ENCODE measurements at regions not wholly inside any gene's neighbourhood (a gene's known extent, or its start where the extent isn't known, plus 50 kb on each side); places are given as distances from the start of the nearest gene placed in this dataset.

DNA sequence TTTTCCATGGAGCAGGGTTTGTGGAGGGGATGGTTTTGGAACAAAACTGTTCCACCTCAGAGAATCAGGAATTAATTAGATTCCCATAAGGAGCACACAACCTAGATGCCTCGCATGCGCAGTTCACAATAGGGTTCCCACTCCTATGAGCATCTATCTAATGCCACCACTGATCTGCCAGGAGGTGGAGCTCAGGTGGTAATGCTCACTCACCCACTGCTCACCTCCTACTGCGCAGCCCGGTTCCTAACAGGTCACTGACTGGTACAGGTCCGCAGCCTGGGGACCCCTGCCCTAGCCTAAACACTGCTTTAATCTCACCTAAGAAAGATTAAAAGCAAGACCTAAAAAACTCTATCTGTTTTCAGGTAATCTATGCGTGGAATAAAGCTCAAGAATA lies 553.0 kb downstream of the JRKL start:
- Histone ChIP-seq H3K79me2 (ENCODE audit: low read depth) (no peaks in the 10 kb centered on the region), H2AFZ (replicated peaks) (no peak overlapping the region), H3K4me2 (no peak overlapping the region), H3F3A (ENCODE audit: low read depth) (no peaks in the 10 kb centered on the region), H3K36me3 (no peaks in the 10 kb centered on the region), H3K4me1 (no peaks in the 10 kb centered on the region), H3K9ac (no peak overlapping the region), H3K4me3 (no peak overlapping the region), H3K27me3 (no peaks in the 10 kb centered on the region), H3K9me3 (ENCODE audit: low read depth) (no peaks in the 10 kb centered on the region), H4K20me1 (ENCODE audit: low read depth) (no peaks in the 10 kb centered on the region), H3K27ac (no peak overlapping the region)
- no peaks in the 10 kb centered on the region for H3K9me3 Mint-ChIP-seq
- H3K27me3 Mint-ChIP-seq (ENCODE audit: insufficient read depth, low read depth) = no peaks in the 10 kb centered on the region
- no peaks in the 10 kb centered on the region for H3K36me3 Mint-ChIP-seq
- TF ChIP-seq EZH2 (IDR thresholded peaks at IDR 0.05) (no peak), CTCF (IDR thresholded peaks at IDR 0.05) (peak; percentile 5), EZH2phosphoT487 (IDR thresholded peaks at IDR 0.05) (no peak)
- H3K27ac Mint-ChIP-seq = no peak overlapping the region
- no peaks in the 10 kb centered on the region for H3K4me1 Mint-ChIP-seq
- no peak overlapping the region for H3K4me3 Mint-ChIP-seq
- no peak for DNase-seq (ENCODE audit: low spot score)

GRCh38 chr11:96943970-96944369 lies 554.2 kb downstream of the JRKL start:
- Histone ChIP-seq H3K9me3 (ENCODE audit: low read depth) (no peaks in the 10 kb centered on the region), H3K4me1 (no peaks in the 10 kb centered on the region), H3K9ac (no peak overlapping the region), H3K36me3 (no peaks in the 10 kb centered on the region), H3F3A (ENCODE audit: low read depth) (no peaks in the 10 kb centered on the region), H4K20me1 (ENCODE audit: low read depth) (no peaks in the 10 kb centered on the region), H3K27ac (no peak overlapping the region), H3K4me3 (no peak overlapping the region), H2AFZ (replicated peaks) (no peak overlapping the region), H3K27me3 (no peaks in the 10 kb centered on the region), H3K79me2 (ENCODE audit: low read depth) (no peaks in the 10 kb centered on the region), H3K4me2 (no peak overlapping the region)
- no peak overlapping the region for H3K4me3 Mint-ChIP-seq
- H3K4me1 Mint-ChIP-seq = no peaks in the 10 kb centered on the region
- H3K27me3 Mint-ChIP-seq (ENCODE audit: insufficient read depth, low read depth) = no peaks in the 10 kb centered on the region
- no peaks in the 10 kb centered on the region for H3K36me3 Mint-ChIP-seq
- DNase-seq (ENCODE audit: low spot score) = no peak
- no peaks in the 10 kb centered on the region for H3K9me3 Mint-ChIP-seq
- no peak for TF ChIP-seq EZH2 (IDR thresholded peaks at IDR 0.05)
- peak; percentile 15 for TF ChIP-seq CTCF (IDR thresholded peaks at IDR 0.05)
- no peak for TF ChIP-seq EZH2phosphoT487 (IDR thresholded peaks at IDR 0.05)
- no peak overlapping the region for H3K27ac Mint-ChIP-seq

GRCh38 chr11:96948066-96948465 lies 558.3 kb downstream of the JRKL start:
- Histone ChIP-seq H3K4me3 (no peak overlapping the region), H3K4me1 (no peaks in the 10 kb centered on the region), H2AFZ (replicated peaks) (no peak overlapping the region), H3K36me3 (no peaks in the 10 kb centered on the region), H3K79me2 (ENCODE audit: low read depth) (no peaks in the 10 kb centered on the region), H3K9ac (no peak overlapping the region), H3K9me3 (ENCODE audit: low read depth) (no peaks in the 10 kb centered on the region), H3F3A (ENCODE audit: low read depth) (no peaks in the 10 kb centered on the region), H3K4me2 (no peak overlapping the region), H3K27me3 (no peaks in the 10 kb centered on the region), H4K20me1 (ENCODE audit: low read depth) (no peaks in the 10 kb centered on the region), H3K27ac (no peak overlapping the region)
- no peak for DNase-seq (ENCODE audit: low spot score)
- Mint-ChIP-seq H3K4me1 (no peaks in the 10 kb centered on the region), H3K4me3 (no peak overlapping the region), H3K27me3 (ENCODE audit: insufficient read depth, low read depth) (no peaks in the 10 kb centered on the region), H3K9me3 (no peaks in the 10 kb centered on the region), H3K36me3 (no peaks in the 10 kb centered on the region), H3K27ac (no peak overlapping the region)
- no peak for TF ChIP-seq EZH2phosphoT487 (IDR thresholded peaks at IDR 0.05)
- TF ChIP-seq EZH2 (IDR thresholded peaks at IDR 0.05) = no peak
- TF ChIP-seq CTCF (IDR thresholded peaks at IDR 0.05) = no peak

GRCh38 chr11:96949464-96949863 lies 559.7 kb downstream of the JRKL start:
- no peak overlapping the region for H3K4me3 ChIP-seq
- no peak overlapping the region for H3K27ac Mint-ChIP-seq
- H3K36me3 Mint-ChIP-seq = no peaks in the 10 kb centered on the region
- TF ChIP-seq EZH2 (IDR thresholded peaks at IDR 0.05) (no peak), EZH2phosphoT487 (IDR thresholded peaks at IDR 0.05) (no peak), CTCF (IDR thresholded peaks at IDR 0.05) (no peak)
- no peak overlapping the region for H3K4me2 ChIP-seq
- no peak overlapping the region for H2AFZ ChIP-seq (replicated peaks)
- no peaks in the 10 kb centered on the region for H4K20me1 ChIP-seq (ENCODE audit: low read depth)
- H3K36me3 ChIP-seq = no peaks in the 10 kb centered on the region
- H3K27ac ChIP-seq = no peak overlapping the region
- H3K27me3 ChIP-seq = no peaks in the 10 kb centered on the region
- H3K27me3 Mint-ChIP-seq (ENCODE audit: insufficient read depth, low read depth) = no peaks in the 10 kb centered on the region
- H3K79me2 ChIP-seq (ENCODE audit: low read depth) = no peaks in the 10 kb centered on the region
- H3F3A ChIP-seq (ENCODE audit: low read depth) = no peaks in the 10 kb centered on the region
- no peaks in the 10 kb centered on the region for H3K4me1 Mint-ChIP-seq
- H3K4me1 ChIP-seq = no peaks in the 10 kb centered on the region
- no peak overlapping the region for H3K4me3 Mint-ChIP-seq
- no peaks in the 10 kb centered on the region for H3K9me3 ChIP-seq (ENCODE audit: low read depth)
- no peak for DNase-seq (ENCODE audit: low spot score)
- H3K9me3 Mint-ChIP-seq = no peaks in the 10 kb centered on the region
- no peak overlapping the region for H3K9ac ChIP-seq
